ACC112 (cell line): ENCODE measurements at regions not wholly inside any gene's neighbourhood (a gene's known extent, or its start where the extent isn't known, plus 50 kb on each side); places are given as distances from the start of the nearest gene placed in this dataset.

Experiments used
- H2AFZ ChIP-seq: fragments of 200-600 bp; sonication (generic); one replicate; pipeline ENCODE4 v1.6.0; 2017; ENCODE audit warnings: antibody characterized with exemption, low read length; ENCODE audit not compliant: unreplicated experiment
- H3K27ac ChIP-seq: fragments of 200-600 bp; sonication (generic); 2 replicates; pipeline ENCODE4 v1.5.1; 2014; ENCODE audit warnings: low read depth, mild to moderate bottlenecking, antibody characterized with exemption, low read length, moderate library complexity
- H3K27me3 ChIP-seq: fragments of 200-600 bp; sonication (generic); 2 replicates; pipeline ENCODE4 v1.6.1; 2014; ENCODE audit warnings: mild to moderate bottlenecking, antibody characterized with exemption, low read length, moderate library complexity, mixed read lengths; ENCODE audit not compliant: insufficient read depth
- H3K36me3 ChIP-seq: fragments of 200-600 bp; sonication (generic); 2 replicates; pipeline ENCODE4 v1.6.1; 2016; ENCODE audit warnings: mild to moderate bottlenecking, antibody characterized with exemption, low read length, moderate library complexity, mixed read lengths; ENCODE audit not compliant: insufficient read depth
- H3K4me1 ChIP-seq: fragments of 200-600 bp; sonication (generic); one replicate; pipeline ENCODE4 v1.6.1; 2016; ENCODE audit warnings: low read length, mixed read lengths; ENCODE audit not compliant: insufficient read depth, unreplicated experiment, control insufficient read depth
- H3K4me3 ChIP-seq: fragments of 200-600 bp; sonication (generic); 2 replicates; pipeline ENCODE4 v1.5.1; 2014; ENCODE audit warnings: mild to moderate bottlenecking, low read depth, low read length
- H3K79me2 ChIP-seq: fragments of 200-600 bp; sonication (generic); one replicate; pipeline ENCODE4 v1.6.0; 2016; ENCODE audit warnings: low read length; ENCODE audit not compliant: control insufficient read depth, unreplicated experiment, insufficient read depth

DNA sequence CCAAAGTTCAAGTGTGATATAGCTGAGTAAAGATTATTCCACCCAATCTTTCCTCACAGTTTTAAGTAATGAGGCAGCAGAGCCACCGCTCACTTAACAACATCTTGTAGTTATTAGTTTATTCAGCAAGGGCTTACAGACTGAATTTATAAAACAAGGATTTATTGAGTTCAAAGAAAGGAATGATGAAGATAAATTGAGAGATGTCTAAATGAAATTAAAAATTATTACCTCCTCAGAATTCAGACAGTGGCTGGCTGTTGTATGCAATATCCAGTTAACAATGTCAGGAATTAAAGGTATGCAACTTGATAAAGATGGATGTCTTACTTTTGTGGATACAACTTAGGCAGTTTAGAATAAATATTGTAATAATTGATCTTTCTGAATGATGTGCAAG lies 927.3 kb upstream of the CDH2 start:
- no peaks in the 10 kb centered on the region for H3K4me1 ChIP-seq
- no peak overlapping the region for H3K27ac ChIP-seq
- H3K4me3 ChIP-seq = no peak overlapping the region
- H3K27me3 ChIP-seq = no peaks in the 10 kb centered on the region
- H3K36me3 ChIP-seq = no peaks in the 10 kb centered on the region
- no peaks in the 10 kb centered on the region for H3K79me2 ChIP-seq
- H2AFZ ChIP-seq = peak overlapping the region; percentile 1

DNA sequence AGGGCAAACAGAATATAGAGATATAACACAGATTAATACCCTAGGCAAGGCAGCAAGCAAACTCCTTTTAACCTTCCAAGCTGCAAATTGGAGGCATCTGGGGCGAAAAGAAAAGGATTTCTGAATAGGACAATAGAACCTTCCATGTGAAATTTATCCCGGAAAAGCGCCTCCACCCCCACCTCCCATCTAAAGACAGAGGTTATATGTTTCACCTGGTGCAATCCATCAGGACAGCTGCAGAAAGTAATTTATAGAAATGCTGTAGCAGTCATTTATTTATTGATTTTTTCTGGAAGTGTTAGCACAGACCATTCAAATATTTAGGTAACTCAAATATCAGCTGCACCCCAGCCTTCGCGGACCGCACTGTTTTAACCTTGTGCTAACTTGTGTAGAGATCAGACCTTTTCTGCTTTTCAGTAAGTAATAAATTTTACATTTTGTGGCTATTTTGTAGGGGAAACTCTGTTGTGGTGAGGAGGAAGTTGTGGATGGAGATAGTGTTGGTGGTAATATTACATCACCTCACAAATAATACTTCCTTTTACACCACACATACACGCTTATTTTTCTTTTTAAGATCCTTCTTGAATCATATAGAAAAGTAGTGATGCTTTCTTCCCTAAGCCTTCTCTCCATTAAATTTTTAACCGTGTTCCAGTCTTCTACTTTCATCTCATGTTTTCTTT lies 919.3 kb upstream of the CDH2 start:
- no peaks in the 10 kb centered on the region for H3K4me1 ChIP-seq
- H3K36me3 ChIP-seq = no peaks in the 10 kb centered on the region
- H3K4me3 ChIP-seq = no peak overlapping the region
- H3K27me3 ChIP-seq = no peaks in the 10 kb centered on the region
- H3K27ac ChIP-seq = no peak overlapping the region
- no peaks in the 10 kb centered on the region for H3K79me2 ChIP-seq
- no peak overlapping the region for H2AFZ ChIP-seq

DNA sequence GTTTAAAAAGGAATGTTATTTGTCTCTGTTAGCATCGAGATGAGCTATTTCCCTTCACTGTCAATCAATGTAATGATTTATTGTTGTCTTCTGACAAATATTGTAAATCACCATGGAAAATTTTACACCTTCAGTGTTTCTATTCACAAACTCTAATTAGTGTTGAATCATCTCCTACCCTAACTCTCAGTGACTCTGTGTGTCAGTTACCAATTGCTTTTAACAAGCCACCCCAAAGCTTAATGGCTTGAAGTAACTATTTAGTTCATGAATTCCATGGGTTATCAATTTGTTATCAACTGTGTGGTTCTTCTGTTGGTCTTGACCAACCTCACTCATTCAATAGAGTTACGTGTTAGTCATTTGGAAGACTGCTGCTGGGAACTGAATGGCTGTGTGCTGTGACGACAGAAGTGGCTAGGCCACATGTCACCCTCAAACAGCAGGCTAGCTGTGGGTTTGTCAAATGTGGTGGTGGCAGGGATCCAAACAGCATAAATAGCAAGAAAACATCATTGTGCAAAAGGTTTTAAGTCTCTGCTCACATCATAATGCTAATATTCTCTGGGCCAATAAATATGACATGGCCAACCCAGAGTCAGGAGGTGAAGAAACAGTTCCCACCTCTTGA lies 910.8 kb upstream of the CDH2 start:
- Histone ChIP-seq H3K36me3 (no peaks in the 10 kb centered on the region), H3K79me2 (no peaks in the 10 kb centered on the region), H2AFZ (no peak overlapping the region), H3K4me1 (peaks cover 4% of the 10 kb centered on the region), H3K27ac (no peak overlapping the region), H3K4me3 (no peak overlapping the region), H3K27me3 (no peaks in the 10 kb centered on the region)

DNA sequence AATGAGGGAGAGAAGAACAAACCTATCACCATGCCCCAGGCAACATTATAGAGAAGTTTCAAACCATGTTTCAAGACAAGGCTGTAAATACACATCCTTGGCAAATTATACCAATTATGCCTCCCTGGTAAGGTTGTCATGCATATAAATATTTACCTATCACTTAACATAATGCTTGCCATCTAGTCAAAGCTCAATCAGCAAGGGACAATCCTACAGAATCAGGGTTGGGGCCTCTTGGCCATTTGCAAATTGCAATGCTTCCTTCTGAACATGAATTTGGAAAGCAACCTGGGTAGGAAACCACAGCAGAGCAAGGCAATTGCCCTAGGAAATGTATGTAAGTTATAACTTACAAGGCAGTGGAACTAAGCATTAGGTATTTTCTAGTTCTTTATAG lies 907.2 kb upstream of the CDH2 start:
- H3K27ac ChIP-seq = no peak overlapping the region
- H3K36me3 ChIP-seq = no peaks in the 10 kb centered on the region
- no peaks in the 10 kb centered on the region for H3K27me3 ChIP-seq
- H3K79me2 ChIP-seq = no peaks in the 10 kb centered on the region
- peak overlapping the region; percentile 86 for H2AFZ ChIP-seq
- H3K4me3 ChIP-seq = no peak overlapping the region; the same call in 1 of the 2 replicates
- peaks cover 4% of the 10 kb centered on the region for H3K4me1 ChIP-seq

DNA sequence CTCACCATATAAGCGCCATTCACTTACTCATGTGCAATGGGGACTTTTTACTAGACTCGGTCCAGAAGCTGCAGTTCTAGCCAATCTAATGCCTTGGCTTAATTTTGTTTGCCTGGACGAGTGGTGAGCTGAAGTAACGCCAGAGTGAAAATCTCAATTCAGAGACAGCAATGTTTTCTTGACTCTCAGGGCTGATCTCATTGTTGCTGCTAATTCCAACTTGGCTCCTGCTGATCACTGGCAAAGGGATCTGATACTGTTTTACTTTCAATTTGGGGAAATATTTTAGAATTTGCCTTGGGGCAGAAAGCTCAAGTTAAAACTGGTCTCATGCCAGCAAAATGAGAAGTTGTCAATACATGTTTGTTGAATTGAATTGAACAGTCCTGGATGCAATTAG lies 906.6 kb upstream of the CDH2 start:
- no peaks in the 10 kb centered on the region for H3K36me3 ChIP-seq
- H3K4me3 ChIP-seq = peak overlapping the region; percentile 70
- H3K27ac ChIP-seq = no peak overlapping the region
- H2AFZ ChIP-seq = peak overlapping the region; percentile 86
- no peaks in the 10 kb centered on the region for H3K79me2 ChIP-seq
- H3K27me3 ChIP-seq = no peaks in the 10 kb centered on the region
- H3K4me1 ChIP-seq = peaks cover 4% of the 10 kb centered on the region

DNA sequence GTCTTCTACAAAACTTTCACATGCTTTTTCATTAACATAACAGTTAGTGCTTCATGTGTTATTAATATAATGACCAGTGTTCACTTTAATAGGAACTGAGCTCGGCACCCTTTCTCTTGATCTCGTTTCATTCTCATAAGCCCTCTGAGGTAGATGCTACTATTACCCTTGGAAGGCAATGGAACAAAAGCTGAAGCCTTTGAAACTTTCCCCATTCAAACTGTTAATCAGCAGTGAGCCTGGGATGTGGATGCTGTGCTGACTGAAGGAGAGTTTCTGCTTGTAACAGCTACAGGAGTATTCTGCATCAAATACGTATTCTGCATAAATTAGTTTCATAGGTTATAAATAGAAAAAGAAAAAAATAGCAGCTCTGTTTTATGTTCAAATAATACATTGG lies 904.0 kb upstream of the CDH2 start:
- Histone ChIP-seq H3K27ac (no peak overlapping the region), H3K36me3 (no peaks in the 10 kb centered on the region), H3K27me3 (no peaks in the 10 kb centered on the region), H3K4me1 (peaks cover 4% of the 10 kb centered on the region), H2AFZ (no peak overlapping the region), H3K79me2 (no peaks in the 10 kb centered on the region), H3K4me3 (no peak overlapping the region)

DNA sequence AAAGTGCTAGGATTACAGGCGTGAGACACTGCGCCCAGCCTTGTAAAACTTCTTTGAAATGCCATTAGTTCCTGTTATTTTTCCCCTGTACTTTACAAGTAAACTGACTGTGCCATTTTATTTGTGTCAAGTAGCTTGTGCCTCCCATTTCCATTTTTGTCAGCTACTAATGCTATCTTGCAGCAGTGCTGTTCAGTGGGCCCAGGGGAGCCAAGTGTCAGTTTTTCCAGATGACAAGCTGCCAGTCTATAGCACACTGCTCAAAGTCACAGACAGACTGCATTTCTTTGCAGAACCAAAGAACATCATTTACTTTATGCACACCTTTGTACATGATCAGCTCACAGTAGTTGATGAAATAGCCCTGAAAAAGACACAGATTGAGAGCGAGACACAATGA lies 901.3 kb upstream of the CDH2 start:
- Histone ChIP-seq H3K4me3 (no peak overlapping the region), H3K4me1 (no peaks in the 10 kb centered on the region), H3K27me3 (no peaks in the 10 kb centered on the region), H3K36me3 (no peaks in the 10 kb centered on the region), H3K79me2 (no peaks in the 10 kb centered on the region), H3K27ac (no peak overlapping the region), H2AFZ (no peak overlapping the region)

DNA sequence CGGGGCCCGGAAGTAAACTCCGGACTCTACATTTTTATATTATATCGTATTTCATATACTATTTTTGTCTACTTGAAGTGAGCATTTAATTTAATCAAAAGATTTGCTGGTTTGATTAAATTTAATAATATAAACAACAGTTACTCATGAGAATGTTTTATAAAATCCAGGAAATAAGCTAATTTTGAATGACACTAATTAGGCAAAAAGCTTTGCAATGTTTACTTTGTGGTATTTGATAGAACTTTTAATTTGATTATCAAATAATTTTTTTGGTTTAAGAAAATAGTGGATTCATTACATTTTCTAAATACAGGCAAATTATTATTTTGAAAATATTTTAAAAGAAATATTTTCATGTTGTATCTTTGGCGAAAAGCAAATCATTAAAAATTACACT lies 900.4 kb upstream of the CDH2 start:
- Histone ChIP-seq H3K27me3 (no peaks in the 10 kb centered on the region), H3K4me3 (no peak overlapping the region), H3K36me3 (no peaks in the 10 kb centered on the region)

DNA sequence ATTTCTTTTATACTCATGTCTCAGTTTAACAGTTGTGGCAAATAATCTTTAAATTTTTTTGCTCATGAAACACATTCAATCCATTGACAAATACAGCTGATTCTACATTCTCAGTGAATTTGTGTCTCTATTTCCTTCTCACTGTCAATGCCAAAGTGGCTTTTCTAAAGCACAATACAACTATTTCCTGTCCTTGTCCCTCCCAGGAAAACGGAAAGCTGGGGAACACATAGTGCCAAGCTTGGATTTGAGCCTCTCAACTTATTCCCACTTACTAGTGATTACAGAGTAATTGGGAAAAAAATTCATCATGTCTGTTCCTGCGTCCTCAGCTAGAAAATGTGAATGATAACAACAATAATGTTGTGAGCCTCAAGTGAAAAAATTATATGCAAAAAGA lies 899.7 kb upstream of the CDH2 start:
- Histone ChIP-seq H3K27ac (no peak overlapping the region), H3K4me3 (no peak overlapping the region), H2AFZ (no peak overlapping the region), H3K36me3 (no peaks in the 10 kb centered on the region), H3K27me3 (no peaks in the 10 kb centered on the region), H3K4me1 (no peaks in the 10 kb centered on the region), H3K79me2 (no peaks in the 10 kb centered on the region)

More for the DNA sequence above, 900.4 kb upstream of the CDH2 start:
- no peaks in the 10 kb centered on the region for H3K79me2 ChIP-seq
- no peak overlapping the region for H3K27ac ChIP-seq
- no peak overlapping the region for H2AFZ ChIP-seq
- H3K4me1 ChIP-seq = no peaks in the 10 kb centered on the region

DNA sequence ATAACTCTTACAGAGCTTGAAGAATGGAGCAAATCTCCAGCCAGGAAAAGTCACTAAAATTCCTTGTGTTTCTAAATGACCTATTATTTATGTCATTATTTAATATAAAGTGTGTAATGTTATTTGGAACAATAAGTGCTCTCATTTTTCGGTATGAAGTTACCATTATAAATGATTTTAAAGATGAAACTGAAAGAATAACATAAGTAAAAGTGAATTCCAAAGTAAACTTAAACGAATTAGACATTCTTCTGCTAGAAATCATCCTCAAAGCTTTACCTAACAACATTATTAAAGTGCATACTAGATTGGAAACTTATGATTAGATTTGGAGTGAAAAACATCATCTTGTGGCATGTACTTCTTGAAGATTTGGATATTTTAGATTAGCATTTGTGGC lies 897.2 kb upstream of the CDH2 start:
- Histone ChIP-seq H3K27me3 (no peaks in the 10 kb centered on the region), H3K27ac (no peak overlapping the region), H3K36me3 (no peaks in the 10 kb centered on the region), H3K4me1 (no peaks in the 10 kb centered on the region), H3K79me2 (no peaks in the 10 kb centered on the region), H2AFZ (no peak overlapping the region), H3K4me3 (no peak overlapping the region)

DNA sequence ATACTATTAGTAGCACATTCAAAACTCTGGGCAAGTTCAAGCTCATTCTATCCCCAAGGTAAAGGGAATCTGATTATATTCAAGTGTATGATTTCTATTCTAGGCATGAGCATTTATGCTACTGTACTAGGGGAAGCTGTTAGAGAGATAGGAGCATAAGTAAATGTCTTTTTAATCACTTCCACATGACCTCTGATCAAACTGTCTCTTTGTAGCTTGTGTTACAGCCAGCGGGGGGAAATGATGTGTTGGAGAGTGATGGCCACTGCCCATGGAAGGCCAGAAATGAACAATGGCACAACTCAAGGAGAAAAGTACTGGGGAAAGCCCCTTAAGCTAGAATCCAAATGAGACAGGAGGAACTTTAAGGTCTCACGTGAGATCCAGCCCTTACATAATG lies 894.9 kb upstream of the CDH2 start:
- no peaks in the 10 kb centered on the region for H3K79me2 ChIP-seq
- no peaks in the 10 kb centered on the region for H3K27me3 ChIP-seq
- H3K27ac ChIP-seq = no peak overlapping the region

More for the DNA sequence above, 894.9 kb upstream of the CDH2 start:
- Histone ChIP-seq H2AFZ (no peak overlapping the region), H3K4me1 (no peaks in the 10 kb centered on the region), H3K4me3 (no peak overlapping the region), H3K36me3 (no peaks in the 10 kb centered on the region)
